ENCODE measurements at regions not wholly inside any gene's neighbourhood (a gene's known extent, or its start where the extent isn't known, plus 50 kb on each side); places are given as distances from the start of the nearest gene placed in this dataset.
"Not testable (repeated sequence)": the region's sequence is repeated elsewhere in the genome, so short reads cannot be mapped to it uniquely, and the experiment has no call there.

GRCh38 chr10:109215291-109216075, 707.8 kb downstream of the XPNPEP1 start:
- no peaks in the 10 kb centered on the region for H3K27me3 ChIP-seq
- TF ChIP-seq CTCF (IDR thresholded peaks at IDR 0.05) (no peak), POLR2A (IDR thresholded peaks at IDR 0.05) (no peak)
- H3K4me3 ChIP-seq, result no peak overlapping the region
- no peaks in the 10 kb centered on the region for H3K9me3 ChIP-seq
- no peaks in the 10 kb centered on the region for H3K4me1 ChIP-seq
- intact Hi-C loops (cut with DNase I; ENCODE audit: low total_unique reads), result no loop called here
- H3K27ac ChIP-seq, result no peak overlapping the region
- H3K36me3 ChIP-seq, result no peaks in the 10 kb centered on the region
- no peak for DNase-seq

GRCh38 chr10:109214891-109215290, 708.4 kb downstream of the XPNPEP1 start:
- H3K4me3 ChIP-seq; H3K27me3 ChIP-seq; intact Hi-C loops (cut with DNase I; ENCODE audit: low total_unique reads); H3K36me3 ChIP-seq; H3K9me3 ChIP-seq; H3K4me1 ChIP-seq; H3K27ac ChIP-seq; DNase-seq: not testable (repeated sequence)

- no peak for DNase-seq
- Histone ChIP-seq H3K36me3 (no peaks in the 10 kb centered on the region), H3K4me3 (no peak overlapping the region), H3K9me3 (no peaks in the 10 kb centered on the region), H3K27me3 (no peaks in the 10 kb centered on the region), H3K4me1 (no peaks in the 10 kb centered on the region), H3K27ac (no peak overlapping the region)
- TF ChIP-seq POLR2A (IDR thresholded peaks at IDR 0.05) (no peak), CTCF (IDR thresholded peaks at IDR 0.05) (no peak)
- intact Hi-C loops (cut with DNase I; ENCODE audit: low total_unique reads), result no loop called here
These were observed 716.0 kb downstream of the XPNPEP1 start for GRCh38 chr10:109207361-109207760.

- no peak for TF ChIP-seq POLR2A (IDR thresholded peaks at IDR 0.05)
- no peak for TF ChIP-seq CTCF (IDR thresholded peaks at IDR 0.05)
- H3K4me3 ChIP-seq, result no peak overlapping the region
- peak overlapping the region in 1 of 2 donors; percentile 1 for H3K27ac ChIP-seq
- H3K36me3 ChIP-seq, result no peaks in the 10 kb centered on the region
- intact Hi-C loops (cut with DNase I; ENCODE audit: low total_unique reads), result no loop called here
- DNase-seq, result no peak
- H3K27me3 ChIP-seq, result no peaks in the 10 kb centered on the region
- H3K4me1 ChIP-seq, result no peaks in the 10 kb centered on the region
- no peaks in the 10 kb centered on the region for H3K9me3 ChIP-seq
These were observed 717.3 kb downstream of the XPNPEP1 start for GRCh38 chr10:109205929-109206585.

- no peak overlapping the region for H3K4me3 ChIP-seq
- no peak for DNase-seq
- H3K4me1 ChIP-seq, result no peaks in the 10 kb centered on the region
- no peak overlapping the region for H3K27ac ChIP-seq
- intact Hi-C loops (cut with DNase I; ENCODE audit: low total_unique reads), result no loop called here
- TF ChIP-seq POLR2A (IDR thresholded peaks at IDR 0.05) (no peak), CTCF (IDR thresholded peaks at IDR 0.05) (no peak)
- no peaks in the 10 kb centered on the region for H3K27me3 ChIP-seq
- no peaks in the 10 kb centered on the region for H3K9me3 ChIP-seq
- no peaks in the 10 kb centered on the region for H3K36me3 ChIP-seq
These were observed 719.5 kb downstream of the XPNPEP1 start for GRCh38 chr10:109203646-109204353.

Data from uterus (tissue), 3 donors.